GM18498 (cell line): ENCODE measurements at regions not wholly inside any gene's neighbourhood (a gene's known extent, or its start where the extent isn't known, plus 50 kb on each side); places are given as distances from the start of the nearest gene placed in this dataset.

Experiments
- ATAC-seq: cut with Tn5 transposase; IDR thresholded peaks from one replicate; pipeline ENCODE4 v1.9.1; 2021; ENCODE audit warnings: mild to moderate bottlenecking, moderate library complexity; ENCODE audit not compliant: unreplicated experiment

- ATAC-seq: no peak
Measured at GRCh38 chr7:46744957-46745706, 824.1 kb upstream of the IGFBP3 start.

- ATAC-seq: no peak
Measured at GRCh38 chr7:46742601-46743000, 821.5 kb upstream of the IGFBP3 start.

- ATAC-seq: no peak
Measured at GRCh38 chr7:46741938-46742540, 821.0 kb upstream of the IGFBP3 start.

GRCh38 chr7:46741181-46741580 lies 820.1 kb upstream of the IGFBP3 start:
- ATAC-seq: no peak

GRCh38 chr7:46739518-46740234 lies 818.6 kb upstream of the IGFBP3 start:
- no peak for ATAC-seq

GRCh38 chr7:46738796-46739195 lies 817.7 kb upstream of the IGFBP3 start:
- no peak for ATAC-seq

GRCh38 chr7:46738165-46738564 lies 817.1 kb upstream of the IGFBP3 start:
- no peak for ATAC-seq

GRCh38 chr7:46725838-46726237 lies 804.8 kb upstream of the IGFBP3 start:
- no peak for ATAC-seq

GRCh38 chr7:46725136-46725535 lies 804.1 kb upstream of the IGFBP3 start:
- ATAC-seq: no peak

GRCh38 chr7:46723742-46724141 lies 802.7 kb upstream of the IGFBP3 start:
- no peak for ATAC-seq

- no peak for ATAC-seq
Measured at GRCh38 chr7:46723003-46723402, 801.9 kb upstream of the IGFBP3 start.

- no peak for ATAC-seq
Measured at GRCh38 chr7:46720761-46721160, 799.7 kb upstream of the IGFBP3 start.

GRCh38 chr7:46719616-46720015 lies 798.5 kb upstream of the IGFBP3 start:
- no peak for ATAC-seq

GRCh38 chr7:46716926-46717325 lies 795.9 kb upstream of the IGFBP3 start:
- ATAC-seq: no peak

GRCh38 chr7:46715579-46715978 lies 794.5 kb upstream of the IGFBP3 start:
- ATAC-seq: no peak

- ATAC-seq: no peak
Measured at GRCh38 chr7:46714904-46715303, 793.8 kb upstream of the IGFBP3 start.

GRCh38 chr7:46713868-46714596 lies 793.0 kb upstream of the IGFBP3 start:
- ATAC-seq: no peak

GRCh38 chr7:46710927-46711326 lies 789.9 kb upstream of the IGFBP3 start:
- ATAC-seq: no peak

GRCh38 chr7:46707973-46708372 lies 786.9 kb upstream of the IGFBP3 start:
- no peak for ATAC-seq

- no peak for ATAC-seq
Measured at GRCh38 chr7:46705386-46706255, 784.5 kb upstream of the IGFBP3 start.
